ENCODE measurements at regions not wholly inside any gene's neighbourhood (a gene's known extent, or its start where the extent isn't known, plus 50 kb on each side); places are given as distances from the start of the nearest gene placed in this dataset.

DNA sequence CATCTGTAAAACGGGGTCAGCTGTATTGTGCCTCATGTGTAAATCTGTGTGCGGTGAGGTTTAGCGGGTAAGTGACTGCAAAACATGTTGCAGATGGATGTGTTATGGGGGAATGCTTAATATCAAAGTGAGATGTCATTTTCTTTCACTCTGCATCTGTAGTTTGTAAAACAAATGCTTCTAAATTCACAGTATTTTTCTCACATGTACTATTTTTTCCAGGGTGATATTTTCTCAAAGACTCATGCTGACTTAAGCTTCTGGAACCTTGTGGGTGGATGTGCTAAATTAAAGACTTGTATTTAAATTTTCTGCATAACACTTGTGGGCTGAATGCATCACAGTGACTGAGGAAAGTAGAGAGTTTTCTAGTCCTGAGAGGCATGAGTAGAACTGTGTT is 115.2 kb upstream of the TP63 start (continued):
- TF ChIP-seq ZNF138 (CRISPR knock-in tag; conservative IDR thresholded peaks at IDR 0.05), result no peak
- TF ChIP-seq, protein P1, sequence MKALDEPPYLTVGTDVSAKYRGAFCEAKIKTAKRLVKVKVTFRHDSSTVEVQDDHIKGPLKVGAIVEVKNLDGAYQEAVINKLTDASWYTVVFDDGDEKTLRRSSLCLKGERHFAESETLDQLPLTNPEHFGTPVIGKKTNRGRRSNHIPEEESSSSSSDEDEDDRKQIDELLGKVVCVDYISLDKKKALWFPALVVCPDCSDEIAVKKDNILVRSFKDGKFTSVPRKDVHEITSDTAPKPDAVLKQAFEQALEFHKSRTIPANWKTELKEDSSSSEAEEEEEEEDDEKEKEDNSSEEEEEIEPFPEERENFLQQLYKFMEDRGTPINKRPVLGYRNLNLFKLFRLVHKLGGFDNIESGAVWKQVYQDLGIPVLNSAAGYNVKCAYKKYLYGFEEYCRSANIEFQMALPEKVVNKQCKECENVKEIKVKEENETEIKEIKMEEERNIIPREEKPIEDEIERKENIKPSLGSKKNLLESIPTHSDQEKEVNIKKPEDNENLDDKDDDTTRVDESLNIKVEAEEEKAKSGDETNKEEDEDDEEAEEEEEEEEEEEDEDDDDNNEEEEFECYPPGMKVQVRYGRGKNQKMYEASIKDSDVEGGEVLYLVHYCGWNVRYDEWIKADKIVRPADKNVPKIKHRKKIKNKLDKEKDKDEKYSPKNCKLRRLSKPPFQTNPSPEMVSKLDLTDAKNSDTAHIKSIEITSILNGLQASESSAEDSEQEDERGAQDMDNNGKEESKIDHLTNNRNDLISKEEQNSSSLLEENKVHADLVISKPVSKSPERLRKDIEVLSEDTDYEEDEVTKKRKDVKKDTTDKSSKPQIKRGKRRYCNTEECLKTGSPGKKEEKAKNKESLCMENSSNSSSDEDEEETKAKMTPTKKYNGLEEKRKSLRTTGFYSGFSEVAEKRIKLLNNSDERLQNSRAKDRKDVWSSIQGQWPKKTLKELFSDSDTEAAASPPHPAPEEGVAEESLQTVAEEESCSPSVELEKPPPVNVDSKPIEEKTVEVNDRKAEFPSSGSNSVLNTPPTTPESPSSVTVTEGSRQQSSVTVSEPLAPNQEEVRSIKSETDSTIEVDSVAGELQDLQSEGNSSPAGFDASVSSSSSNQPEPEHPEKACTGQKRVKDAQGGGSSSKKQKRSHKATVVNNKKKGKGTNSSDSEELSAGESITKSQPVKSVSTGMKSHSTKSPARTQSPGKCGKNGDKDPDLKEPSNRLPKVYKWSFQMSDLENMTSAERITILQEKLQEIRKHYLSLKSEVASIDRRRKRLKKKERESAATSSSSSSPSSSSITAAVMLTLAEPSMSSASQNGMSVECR (CRISPR knock-in tag; IDR thresholded peaks at IDR 0.05; ENCODE audit: borderline replicate concordance), result no peak
- TF ChIP-seq SOX15 (CRISPR knock-in tag; IDR thresholded peaks at IDR 0.05), result no peak
- TF ChIP-seq, protein P2, sequence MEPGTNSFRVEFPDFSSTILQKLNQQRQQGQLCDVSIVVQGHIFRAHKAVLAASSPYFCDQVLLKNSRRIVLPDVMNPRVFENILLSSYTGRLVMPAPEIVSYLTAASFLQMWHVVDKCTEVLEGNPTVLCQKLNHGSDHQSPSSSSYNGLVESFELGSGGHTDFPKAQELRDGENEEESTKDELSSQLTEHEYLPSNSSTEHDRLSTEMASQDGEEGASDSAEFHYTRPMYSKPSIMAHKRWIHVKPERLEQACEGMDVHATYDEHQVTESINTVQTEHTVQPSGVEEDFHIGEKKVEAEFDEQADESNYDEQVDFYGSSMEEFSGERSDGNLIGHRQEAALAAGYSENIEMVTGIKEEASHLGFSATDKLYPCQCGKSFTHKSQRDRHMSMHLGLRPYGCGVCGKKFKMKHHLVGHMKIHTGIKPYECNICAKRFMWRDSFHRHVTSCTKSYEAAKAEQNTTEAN (CRISPR knock-in tag; IDR thresholded peaks at IDR 0.05), result no peak
- no peak for TF ChIP-seq NFATC4 (CRISPR knock-in tag; IDR thresholded peaks at IDR 0.05)
- TF ChIP-seq ELF4 (CRISPR knock-in tag; IDR thresholded peaks at IDR 0.05; ENCODE audit: low read depth), result no peak
- no peak for TF ChIP-seq EMX1 (CRISPR knock-in tag; IDR thresholded peaks at IDR 0.05)
- no peak for TF ChIP-seq JUN (CRISPR knock-in tag; IDR thresholded peaks at IDR 0.05)

DNA sequence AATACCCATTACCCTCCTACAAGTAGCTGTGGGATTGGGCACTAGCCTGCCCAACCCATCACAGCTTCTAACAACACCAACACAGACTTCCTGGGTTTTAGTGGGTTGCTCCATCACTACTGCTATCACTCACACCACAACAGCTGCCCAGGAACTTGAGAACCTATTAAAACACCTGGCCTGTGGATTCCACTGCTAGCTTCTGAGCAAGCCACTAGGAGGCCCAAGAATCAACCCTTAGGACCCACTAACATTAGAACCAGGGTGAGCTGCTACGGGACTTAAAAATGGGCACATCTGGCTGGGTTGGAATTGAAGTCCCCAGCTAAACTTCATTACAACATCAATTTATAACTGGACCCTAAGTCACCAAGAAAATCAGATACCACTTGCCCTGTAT is 113.2 kb upstream of the TP63 start:
- no peak overlapping the region for H3K4me3 Mint-ChIP-seq
- ATAC-seq (peak; percentile 86), DNase-seq (ENCODE audit: low spot score) (no peak)
- H3K27me3 Mint-ChIP-seq (ENCODE audit: low read depth), result no peaks in the 10 kb centered on the region; the same call in 1 of the 2 replicates
- TF ChIP-seq, protein P3, sequence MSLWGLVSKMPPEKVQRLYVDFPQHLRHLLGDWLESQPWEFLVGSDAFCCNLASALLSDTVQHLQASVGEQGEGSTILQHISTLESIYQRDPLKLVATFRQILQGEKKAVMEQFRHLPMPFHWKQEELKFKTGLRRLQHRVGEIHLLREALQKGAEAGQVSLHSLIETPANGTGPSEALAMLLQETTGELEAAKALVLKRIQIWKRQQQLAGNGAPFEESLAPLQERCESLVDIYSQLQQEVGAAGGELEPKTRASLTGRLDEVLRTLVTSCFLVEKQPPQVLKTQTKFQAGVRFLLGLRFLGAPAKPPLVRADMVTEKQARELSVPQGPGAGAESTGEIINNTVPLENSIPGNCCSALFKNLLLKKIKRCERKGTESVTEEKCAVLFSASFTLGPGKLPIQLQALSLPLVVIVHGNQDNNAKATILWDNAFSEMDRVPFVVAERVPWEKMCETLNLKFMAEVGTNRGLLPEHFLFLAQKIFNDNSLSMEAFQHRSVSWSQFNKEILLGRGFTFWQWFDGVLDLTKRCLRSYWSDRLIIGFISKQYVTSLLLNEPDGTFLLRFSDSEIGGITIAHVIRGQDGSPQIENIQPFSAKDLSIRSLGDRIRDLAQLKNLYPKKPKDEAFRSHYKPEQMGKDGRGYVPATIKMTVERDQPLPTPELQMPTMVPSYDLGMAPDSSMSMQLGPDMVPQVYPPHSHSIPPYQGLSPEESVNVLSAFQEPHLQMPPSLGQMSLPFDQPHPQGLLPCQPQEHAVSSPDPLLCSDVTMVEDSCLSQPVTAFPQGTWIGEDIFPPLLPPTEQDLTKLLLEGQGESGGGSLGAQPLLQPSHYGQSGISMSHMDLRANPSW (CRISPR knock-in tag; conservative IDR thresholded peaks at IDR 0.05; ENCODE audit: low read depth), result no peak
- no peak for TF ChIP-seq CREB1 (CRISPR knock-in tag; IDR thresholded peaks at IDR 0.05)
- ChIA-PET CTCF (interaction anchor here (1.0 to 1.7 kb wide), 6 partner anchors 9 to 433 kb away, joined by 3 to 7 read pairs (median 4); no protein-coding TSS in a partner anchor), POLR2A (no interaction called here)
- H3K9me3 Mint-ChIP-seq, result peaks cover 15% of the 10 kb centered on the region
- peaks cover 7% of the 10 kb centered on the region for H3K4me1 Mint-ChIP-seq
- peaks cover 2% of the 10 kb centered on the region; the same call in 1 of the 2 replicates for H3K36me3 Mint-ChIP-seq
- H3K27ac Mint-ChIP-seq, result no peak overlapping the region

DNA sequence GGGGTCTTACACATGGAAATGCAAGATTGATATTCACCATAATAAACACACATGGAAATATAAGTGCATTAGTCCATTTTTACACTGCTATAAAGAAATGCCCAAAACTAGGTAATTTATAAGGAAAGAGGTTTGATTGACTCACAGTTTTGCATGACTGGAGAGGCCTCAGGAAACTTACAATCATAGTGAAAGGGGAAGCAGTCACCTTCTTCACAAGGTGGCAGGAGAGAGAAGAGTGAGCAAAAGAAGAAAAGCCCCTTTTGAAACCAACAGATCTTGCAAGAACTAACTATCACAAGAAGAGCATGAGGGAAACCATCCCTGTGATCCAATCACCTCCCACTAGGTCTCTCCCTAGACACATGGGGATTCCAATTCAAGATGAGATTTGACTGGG is 111.7 kb upstream of the TP63 start:
- POLR2A ChIA-PET, result no interaction called here
- DNase-seq (ENCODE audit: low spot score), result no peak
- ATAC-seq, result no peak
- peaks cover 15% of the 10 kb centered on the region for H3K9me3 Mint-ChIP-seq
- H3K36me3 Mint-ChIP-seq, result peaks cover 2% of the 10 kb centered on the region; the same call in 1 of the 2 replicates
- CTCF ChIA-PET, result interaction anchor here (1.1 kb wide), 1 partner anchor 247 kb away, joined by 4 read pairs; no protein-coding TSS in a partner anchor
- no peak overlapping the region for H3K4me3 Mint-ChIP-seq
- H3K27me3 Mint-ChIP-seq (ENCODE audit: low read depth), result no peaks in the 10 kb centered on the region; the same call in 1 of the 2 replicates
- 0 out of 2 replicates have a peak, but pooled peaks cover 3% of the 10 kb centered on the region for H3K4me1 Mint-ChIP-seq
- H3K27ac Mint-ChIP-seq, result no peak overlapping the region
- TF ChIP-seq, protein P4, sequence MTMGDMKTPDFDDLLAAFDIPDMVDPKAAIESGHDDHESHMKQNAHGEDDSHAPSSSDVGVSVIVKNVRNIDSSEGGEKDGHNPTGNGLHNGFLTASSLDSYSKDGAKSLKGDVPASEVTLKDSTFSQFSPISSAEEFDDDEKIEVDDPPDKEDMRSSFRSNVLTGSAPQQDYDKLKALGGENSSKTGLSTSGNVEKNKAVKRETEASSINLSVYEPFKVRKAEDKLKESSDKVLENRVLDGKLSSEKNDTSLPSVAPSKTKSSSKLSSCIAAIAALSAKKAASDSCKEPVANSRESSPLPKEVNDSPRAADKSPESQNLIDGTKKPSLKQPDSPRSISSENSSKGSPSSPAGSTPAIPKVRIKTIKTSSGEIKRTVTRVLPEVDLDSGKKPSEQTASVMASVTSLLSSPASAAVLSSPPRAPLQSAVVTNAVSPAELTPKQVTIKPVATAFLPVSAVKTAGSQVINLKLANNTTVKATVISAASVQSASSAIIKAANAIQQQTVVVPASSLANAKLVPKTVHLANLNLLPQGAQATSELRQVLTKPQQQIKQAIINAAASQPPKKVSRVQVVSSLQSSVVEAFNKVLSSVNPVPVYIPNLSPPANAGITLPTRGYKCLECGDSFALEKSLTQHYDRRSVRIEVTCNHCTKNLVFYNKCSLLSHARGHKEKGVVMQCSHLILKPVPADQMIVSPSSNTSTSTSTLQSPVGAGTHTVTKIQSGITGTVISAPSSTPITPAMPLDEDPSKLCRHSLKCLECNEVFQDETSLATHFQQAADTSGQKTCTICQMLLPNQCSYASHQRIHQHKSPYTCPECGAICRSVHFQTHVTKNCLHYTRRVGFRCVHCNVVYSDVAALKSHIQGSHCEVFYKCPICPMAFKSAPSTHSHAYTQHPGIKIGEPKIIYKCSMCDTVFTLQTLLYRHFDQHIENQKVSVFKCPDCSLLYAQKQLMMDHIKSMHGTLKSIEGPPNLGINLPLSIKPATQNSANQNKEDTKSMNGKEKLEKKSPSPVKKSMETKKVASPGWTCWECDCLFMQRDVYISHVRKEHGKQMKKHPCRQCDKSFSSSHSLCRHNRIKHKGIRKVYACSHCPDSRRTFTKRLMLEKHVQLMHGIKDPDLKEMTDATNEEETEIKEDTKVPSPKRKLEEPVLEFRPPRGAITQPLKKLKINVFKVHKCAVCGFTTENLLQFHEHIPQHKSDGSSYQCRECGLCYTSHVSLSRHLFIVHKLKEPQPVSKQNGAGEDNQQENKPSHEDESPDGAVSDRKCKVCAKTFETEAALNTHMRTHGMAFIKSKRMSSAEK (CRISPR knock-in tag; IDR thresholded peaks at IDR 0.05; ENCODE audit: borderline replicate concordance), result no peak
- TF ChIP-seq CREB1 (CRISPR knock-in tag; IDR thresholded peaks at IDR 0.05), result no peak
- no peak for TF ChIP-seq JUN (CRISPR knock-in tag; IDR thresholded peaks at IDR 0.05)
- TF ChIP-seq, protein P5, sequence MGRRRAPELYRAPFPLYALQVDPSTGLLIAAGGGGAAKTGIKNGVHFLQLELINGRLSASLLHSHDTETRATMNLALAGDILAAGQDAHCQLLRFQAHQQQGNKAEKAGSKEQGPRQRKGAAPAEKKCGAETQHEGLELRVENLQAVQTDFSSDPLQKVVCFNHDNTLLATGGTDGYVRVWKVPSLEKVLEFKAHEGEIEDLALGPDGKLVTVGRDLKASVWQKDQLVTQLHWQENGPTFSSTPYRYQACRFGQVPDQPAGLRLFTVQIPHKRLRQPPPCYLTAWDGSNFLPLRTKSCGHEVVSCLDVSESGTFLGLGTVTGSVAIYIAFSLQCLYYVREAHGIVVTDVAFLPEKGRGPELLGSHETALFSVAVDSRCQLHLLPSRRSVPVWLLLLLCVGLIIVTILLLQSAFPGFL (CRISPR knock-in tag; IDR thresholded peaks at IDR 0.05; ENCODE audit: borderline replicate concordance), result no peak
- TF ChIP-seq, protein P6, sequence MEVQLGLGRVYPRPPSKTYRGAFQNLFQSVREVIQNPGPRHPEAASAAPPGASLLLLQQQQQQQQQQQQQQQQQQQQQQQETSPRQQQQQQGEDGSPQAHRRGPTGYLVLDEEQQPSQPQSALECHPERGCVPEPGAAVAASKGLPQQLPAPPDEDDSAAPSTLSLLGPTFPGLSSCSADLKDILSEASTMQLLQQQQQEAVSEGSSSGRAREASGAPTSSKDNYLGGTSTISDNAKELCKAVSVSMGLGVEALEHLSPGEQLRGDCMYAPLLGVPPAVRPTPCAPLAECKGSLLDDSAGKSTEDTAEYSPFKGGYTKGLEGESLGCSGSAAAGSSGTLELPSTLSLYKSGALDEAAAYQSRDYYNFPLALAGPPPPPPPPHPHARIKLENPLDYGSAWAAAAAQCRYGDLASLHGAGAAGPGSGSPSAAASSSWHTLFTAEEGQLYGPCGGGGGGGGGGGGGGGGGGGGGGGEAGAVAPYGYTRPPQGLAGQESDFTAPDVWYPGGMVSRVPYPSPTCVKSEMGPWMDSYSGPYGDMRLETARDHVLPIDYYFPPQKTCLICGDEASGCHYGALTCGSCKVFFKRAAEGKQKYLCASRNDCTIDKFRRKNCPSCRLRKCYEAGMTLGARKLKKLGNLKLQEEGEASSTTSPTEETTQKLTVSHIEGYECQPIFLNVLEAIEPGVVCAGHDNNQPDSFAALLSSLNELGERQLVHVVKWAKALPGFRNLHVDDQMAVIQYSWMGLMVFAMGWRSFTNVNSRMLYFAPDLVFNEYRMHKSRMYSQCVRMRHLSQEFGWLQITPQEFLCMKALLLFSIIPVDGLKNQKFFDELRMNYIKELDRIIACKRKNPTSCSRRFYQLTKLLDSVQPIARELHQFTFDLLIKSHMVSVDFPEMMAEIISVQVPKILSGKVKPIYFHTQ (CRISPR knock-in tag; IDR thresholded peaks at IDR 0.05), result no peak
- no peak for TF ChIP-seq GABPB1 (CRISPR knock-in tag; IDR thresholded peaks at IDR 0.05)
- no peak for TF ChIP-seq GTF2I (CRISPR knock-in tag; conservative IDR thresholded peaks at IDR 0.05)

All from WTC11 (cell line).